Gastroesophageal sphincter (tissue), 3 donors: ENCODE measurements at regions not wholly inside any gene's neighbourhood (a gene's known extent, or its start where the extent isn't known, plus 50 kb on each side); places are given as distances from the start of the nearest gene placed in this dataset.

Source experiments
- CTCF ChIP-seq, 4 experiments: fragments of 200-600 bp in 2 of 4; fragments of 450-650 bp in 2 of 4; sonication (generic) in 1 of 4; IDR thresholded peaks; one replicate each; pipeline ENCODE4 v1.5.1; 2017 to 2019; ENCODE audit warnings: antibody characterized with exemption in 4 of 4, mild to moderate bottlenecking in 2 of 4, moderate library complexity in 2 of 4
- EP300 ChIP-seq: sonication (generic); formaldehyde crosslinking; IDR thresholded peaks from one replicate; pipeline ENCODE4 v1.6.1; 2017; ENCODE audit warnings: antibody characterized with exemption, mild to moderate bottlenecking
- POLR2A ChIP-seq, 2 donors: fragments of 450-650 bp; IDR thresholded peaks; one replicate each; pipeline ENCODE4 v1.6.1; 2017; ENCODE audit warnings: antibody characterized with exemption in 2 of 2, mild to moderate bottlenecking in 2 of 2, moderate library complexity in 1 of 2

- TF ChIP-seq CTCF (IDR thresholded peaks at IDR 0.05) (no peak), POLR2A (IDR thresholded peaks at IDR 0.05) (no peak), EP300 (no peak)
Measured at GRCh38 chr3:193974671-193975535, 161.0 kb upstream of the HES1 start.
